DND-41 (cell line): ENCODE measurements at regions not wholly inside any gene's neighbourhood (a gene's known extent, or its start where the extent isn't known, plus 50 kb on each side); places are given as distances from the start of the nearest gene placed in this dataset.

Experiments
- ATAC-seq: fragments of 200-7000 bp; cut with Tn5 transposase; 3 replicates; pipeline ENCODE4 v1.9.1; 2021; ENCODE audit warnings: low read depth; ENCODE audit not compliant: insufficient read depth
- DNase-seq: peaks from one replicate; pipeline ENCODE4 v3.0.0-alpha.2; 2020
- H2AFZ ChIP-seq: 2 replicates; pipeline ENCODE4 v1.6.0; 2012; ENCODE audit warnings: low read depth, low read length
- H3K27ac ChIP-seq: 2 replicates; pipeline ENCODE4 v1.5.1; 2012; ENCODE audit warnings: low read length, inconsistent platforms
- H3K27me3 ChIP-seq: fragments of 200-600 bp; sonication (generic); 2 replicates; pipeline ENCODE4 v1.6.0; 2012; ENCODE audit warnings: low read length, mild to moderate bottlenecking, inconsistent platforms; ENCODE audit not compliant: insufficient read depth, poor library complexity
- H3K36me3 ChIP-seq: 2 replicates; pipeline ENCODE4 v1.5.1; 2012; ENCODE audit warnings: low read length, inconsistent platforms; ENCODE audit not compliant: insufficient read depth
- H3K4me1 ChIP-seq: 2 replicates; pipeline ENCODE4 v1.5.1; 2012; ENCODE audit warnings: mild to moderate bottlenecking, low read length; ENCODE audit not compliant: insufficient read depth
- H3K4me2 ChIP-seq: 2 replicates; pipeline ENCODE4 v1.6.0; 2012; ENCODE audit warnings: mild to moderate bottlenecking, moderate library complexity, low read length, inconsistent platforms; ENCODE audit not compliant: insufficient read depth
- H3K4me3 ChIP-seq, 2 experiments: fragments of 200-600 bp in 1 of 2; shearing (Covaris generic) in 1 of 2; 2 replicates each; pipeline ENCODE4 v1.5.1; 2012 to 2016; ENCODE audit warnings: inconsistent platforms in 2 of 2, low read length in 2 of 2, mild to moderate bottlenecking in 2 of 2, low read depth in 1 of 2, moderate library complexity in 1 of 2
- H3K79me2 ChIP-seq: 2 replicates; pipeline ENCODE4 v1.6.0; 2012; ENCODE audit warnings: low read length, inconsistent platforms; ENCODE audit not compliant: insufficient read depth
- H3K9ac ChIP-seq: 2 replicates; pipeline ENCODE4 v1.6.0; 2012; ENCODE audit warnings: low read depth, mild to moderate bottlenecking, inconsistent platforms, low read length, moderate library complexity
- H3K9me3 ChIP-seq: 2 replicates; pipeline ENCODE4 v1.5.1; 2012; ENCODE audit warnings: low read length, moderate library complexity, mild to moderate bottlenecking, inconsistent platforms; ENCODE audit not compliant: insufficient read depth, severe bottlenecking
- H4K20me1 ChIP-seq: 2 replicates; pipeline ENCODE4 v1.6.0; 2012; ENCODE audit warnings: low read length; ENCODE audit not compliant: insufficient read depth
- CTCF ChIP-seq: IDR thresholded peaks from 2 replicates; pipeline ENCODE4 v1.5.1; 2012; ENCODE audit warnings: borderline replicate concordance, low read length, moderate library complexity, mild to moderate bottlenecking; ENCODE audit not compliant: poor library complexity, severe bottlenecking; ENCODE audit errors: extremely low read depth
- EZH2 ChIP-seq: IDR thresholded peaks from 3 replicates; pipeline ENCODE4 v1.6.1; 2012; ENCODE audit warnings: borderline replicate concordance, low read depth, mild to moderate bottlenecking, moderate library complexity, low read length, inconsistent platforms; ENCODE audit not compliant: severe bottlenecking

GRCh38 chr15:62521396-62521795 is 356.3 kb upstream of the C2CD4B start:
- Histone ChIP-seq H3K27ac (no peak overlapping the region), H3K9me3 (no peaks in the 10 kb centered on the region), H2AFZ (no peak overlapping the region), H3K79me2 (no peaks in the 10 kb centered on the region), H3K9ac (no peak overlapping the region), H4K20me1 (no peaks in the 10 kb centered on the region), H3K27me3 (peaks cover 10% of the 10 kb centered on the region), H3K4me3 (no peak overlapping the region), H3K4me1 (no peaks in the 10 kb centered on the region), H3K36me3 (no peaks in the 10 kb centered on the region), H3K4me2 (no peak overlapping the region)
- DNase-seq (no peak), ATAC-seq (no peak)
- TF ChIP-seq CTCF (no peak), EZH2 (no peak)

- DNase-seq, result no peak
- Histone ChIP-seq H3K4me1 (no peaks in the 10 kb centered on the region), H2AFZ (no peak overlapping the region), H3K79me2 (no peaks in the 10 kb centered on the region), H3K4me3 (no peak overlapping the region), H3K9ac (no peak overlapping the region), H3K27ac (no peak overlapping the region), H3K9me3 (no peaks in the 10 kb centered on the region), H3K4me2 (no peak overlapping the region), H3K36me3 (no peaks in the 10 kb centered on the region), H4K20me1 (no peaks in the 10 kb centered on the region), H3K27me3 (peaks cover 10% of the 10 kb centered on the region)
- no peak for TF ChIP-seq CTCF
- TF ChIP-seq EZH2, result no peak
- ATAC-seq, result no peak
Measured at GRCh38 chr15:62524848-62525247, 359.8 kb upstream of the C2CD4B start.

- no peak for DNase-seq
- H2AFZ ChIP-seq, result no peak overlapping the region
- no peak overlapping the region for H3K4me2 ChIP-seq
- H3K4me1 ChIP-seq, result no peaks in the 10 kb centered on the region
- no peaks in the 10 kb centered on the region for H4K20me1 ChIP-seq
- no peaks in the 10 kb centered on the region for H3K79me2 ChIP-seq
- TF ChIP-seq EZH2, result no peak
- TF ChIP-seq CTCF, result no peak
- no peaks in the 10 kb centered on the region for H3K36me3 ChIP-seq
- H3K27ac ChIP-seq, result no peak overlapping the region
- H3K9ac ChIP-seq, result no peak overlapping the region
- H3K27me3 ChIP-seq, result peaks cover 8% of the 10 kb centered on the region
- H3K9me3 ChIP-seq, result no peaks in the 10 kb centered on the region
- no peak for ATAC-seq
- no peak overlapping the region for H3K4me3 ChIP-seq
Measured at GRCh38 chr15:62527387-62527786, 362.3 kb upstream of the C2CD4B start.

- DNase-seq, result no peak
- ATAC-seq, result no peak
- Histone ChIP-seq H3K36me3 (no peaks in the 10 kb centered on the region), H2AFZ (no peak overlapping the region), H3K4me2 (no peak overlapping the region), H3K4me3 (no peak overlapping the region), H3K79me2 (no peaks in the 10 kb centered on the region), H3K27ac (no peak overlapping the region), H3K27me3 (no peaks in the 10 kb centered on the region), H3K4me1 (no peaks in the 10 kb centered on the region), H3K9me3 (no peaks in the 10 kb centered on the region), H4K20me1 (no peaks in the 10 kb centered on the region), H3K9ac (no peak overlapping the region)
- TF ChIP-seq EZH2 (no peak), CTCF (no peak)
Measured at GRCh38 chr15:62528505-62528904, 363.4 kb upstream of the C2CD4B start.
